Parathyroid adenoma (tissue), 2 donors: ENCODE measurements at regions not wholly inside any gene's neighbourhood (a gene's known extent, or its start where the extent isn't known, plus 50 kb on each side); places are given as distances from the start of the nearest gene placed in this dataset.

Source experiments
- H2AFZ ChIP-seq: fragments of 300-600 bp; sonication (generic); one replicate; pipeline ENCODE4 v1.7.0; 2017; ENCODE audit warnings: antibody characterized with exemption, mild to moderate bottlenecking
- H3K27ac ChIP-seq: fragments of 300-600 bp; sonication (generic); one replicate; pipeline ENCODE4 v1.7.0; 2017
- H3K27me3 ChIP-seq: fragments of 300-600 bp; sonication (generic); one replicate; pipeline ENCODE4 v1.7.0; 2017; ENCODE audit warnings: low read length; ENCODE audit not compliant: control insufficient read depth, insufficient read depth
- H3K36me3 ChIP-seq: fragments of 300-600 bp; sonication (generic); one replicate; pipeline ENCODE4 v1.7.0; 2017; ENCODE audit warnings: low read length; ENCODE audit not compliant: control insufficient read depth, insufficient read depth
- H3K4me1 ChIP-seq: fragments of 300-600 bp; sonication (generic); one replicate; pipeline ENCODE4 v1.7.0; 2017; ENCODE audit warnings: control low read depth
- H3K4me2 ChIP-seq: fragments of 300-600 bp; sonication (generic); one replicate; pipeline ENCODE4 v1.7.0; 2017; ENCODE audit warnings: low read length
- H3K4me3 ChIP-seq: fragments of 300-600 bp; sonication (generic); one replicate; pipeline ENCODE4 v1.7.0; 2017; ENCODE audit warnings: low read depth, low read length
- H3K79me2 ChIP-seq: fragments of 300-600 bp; sonication (generic); one replicate; pipeline ENCODE4 v1.7.0; 2017; ENCODE audit warnings: control low read depth
- H3K9ac ChIP-seq: fragments of 300-600 bp; sonication (generic); one replicate; pipeline ENCODE4 v1.7.0; 2017; ENCODE audit warnings: mild to moderate bottlenecking
- H3K9me3 ChIP-seq: fragments of 300-600 bp; sonication (generic); one replicate; pipeline ENCODE4 v1.7.0; 2017; ENCODE audit warnings: low read length; ENCODE audit not compliant: control insufficient read depth
- CTCF ChIP-seq: fragments of 300-600 bp; sonication (generic); IDR thresholded peaks from one replicate; pipeline ENCODE4 v1.7.0; 2017; ENCODE audit warnings: antibody characterized with exemption, mild to moderate bottlenecking
- donor health status: primary hyperparathyroidism.

GRCh38 chr18:39506581-39507330, 1941.2 kb upstream of the CELF4 start:
- H3K4me1 ChIP-seq = no peaks in the 10 kb centered on the region
- H3K27ac ChIP-seq = no peak overlapping the region
- no peaks in the 10 kb centered on the region for H3K27me3 ChIP-seq
- H3K36me3 ChIP-seq = no peaks in the 10 kb centered on the region
- no peak for TF ChIP-seq CTCF
- H3K9me3 ChIP-seq = no peaks in the 10 kb centered on the region
- H2AFZ ChIP-seq = no peak overlapping the region
- H3K4me3 ChIP-seq = no peak overlapping the region
- no peak overlapping the region for H3K4me2 ChIP-seq
- H3K79me2 ChIP-seq = no peaks in the 10 kb centered on the region
- H3K9ac ChIP-seq = no peak overlapping the region

- Histone ChIP-seq H3K79me2 (no peaks in the 10 kb centered on the region), H3K4me1 (no peaks in the 10 kb centered on the region), H3K27ac (no peak overlapping the region), H3K9ac (no peak overlapping the region), H3K4me2 (no peak overlapping the region), H3K4me3 (no peak overlapping the region), H3K36me3 (no peaks in the 10 kb centered on the region), H2AFZ (no peak overlapping the region), H3K9me3 (no peaks in the 10 kb centered on the region), H3K27me3 (no peaks in the 10 kb centered on the region)
- no peak for TF ChIP-seq CTCF
Measured at GRCh38 chr18:39500306-39500705, 1934.7 kb upstream of the CELF4 start.

GRCh38 chr18:39497821-39498220, 1932.2 kb upstream of the CELF4 start:
- Histone ChIP-seq H3K4me1 (no peaks in the 10 kb centered on the region), H3K36me3 (no peaks in the 10 kb centered on the region), H3K27ac (no peak overlapping the region), H3K27me3 (no peaks in the 10 kb centered on the region), H3K9ac (no peak overlapping the region), H2AFZ (no peak overlapping the region), H3K4me2 (no peak overlapping the region), H3K9me3 (no peaks in the 10 kb centered on the region), H3K79me2 (no peaks in the 10 kb centered on the region), H3K4me3 (no peak overlapping the region)
- TF ChIP-seq CTCF = no peak

GRCh38 chr18:39496986-39497385, 1931.4 kb upstream of the CELF4 start:
- Histone ChIP-seq H3K36me3 (no peaks in the 10 kb centered on the region), H3K27ac (no peak overlapping the region), H3K79me2 (no peaks in the 10 kb centered on the region), H3K9me3 (no peaks in the 10 kb centered on the region), H3K4me1 (no peaks in the 10 kb centered on the region), H3K4me2 (no peak overlapping the region), H3K4me3 (no peak overlapping the region), H3K27me3 (no peaks in the 10 kb centered on the region), H3K9ac (no peak overlapping the region), H2AFZ (no peak overlapping the region)
- no peak for TF ChIP-seq CTCF
